ENCODE measurements at regions not wholly inside any gene's neighbourhood (a gene's known extent, or its start where the extent isn't known, plus 50 kb on each side); places are given as distances from the start of the nearest gene placed in this dataset.
"Not testable (repeated sequence)": the region's sequence is repeated elsewhere in the genome, so short reads cannot be mapped to it uniquely, and the experiment has no call there.

DNA sequence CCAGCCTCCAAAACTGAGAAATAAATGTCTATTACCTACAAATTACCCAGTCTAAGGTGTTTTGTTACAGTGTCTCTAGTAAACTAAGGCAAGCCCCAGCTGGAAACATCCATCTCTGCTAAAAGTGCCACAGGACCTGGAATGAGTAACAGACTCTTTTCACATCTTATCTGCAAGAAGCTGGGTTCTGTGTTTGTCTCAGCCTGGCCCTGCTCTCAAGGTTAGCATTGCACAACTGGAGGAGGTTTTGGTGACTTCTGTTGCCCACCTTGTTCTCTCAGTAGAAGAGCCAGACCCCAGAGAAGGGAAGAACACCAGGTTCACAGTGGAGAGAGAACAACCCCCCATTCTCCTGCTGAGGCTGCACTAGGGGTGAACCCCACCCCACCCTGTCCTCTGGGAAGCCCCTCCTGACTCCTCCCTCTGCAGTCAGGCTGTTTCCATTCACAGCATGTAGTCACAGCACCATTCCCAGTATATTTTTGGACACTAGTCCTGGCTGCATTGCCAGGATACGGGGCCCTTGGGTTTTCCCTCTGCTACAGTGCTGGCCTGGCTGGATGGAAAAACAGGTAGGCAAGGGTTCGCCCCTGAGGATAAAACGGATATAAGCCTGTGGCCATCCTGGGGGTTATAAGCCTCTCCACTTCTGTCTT lies 280.0 kb downstream of the BCL2L11 start:
- not testable (repeated sequence) for DNase-seq (ENCODE audit: low read depth)

DNA sequence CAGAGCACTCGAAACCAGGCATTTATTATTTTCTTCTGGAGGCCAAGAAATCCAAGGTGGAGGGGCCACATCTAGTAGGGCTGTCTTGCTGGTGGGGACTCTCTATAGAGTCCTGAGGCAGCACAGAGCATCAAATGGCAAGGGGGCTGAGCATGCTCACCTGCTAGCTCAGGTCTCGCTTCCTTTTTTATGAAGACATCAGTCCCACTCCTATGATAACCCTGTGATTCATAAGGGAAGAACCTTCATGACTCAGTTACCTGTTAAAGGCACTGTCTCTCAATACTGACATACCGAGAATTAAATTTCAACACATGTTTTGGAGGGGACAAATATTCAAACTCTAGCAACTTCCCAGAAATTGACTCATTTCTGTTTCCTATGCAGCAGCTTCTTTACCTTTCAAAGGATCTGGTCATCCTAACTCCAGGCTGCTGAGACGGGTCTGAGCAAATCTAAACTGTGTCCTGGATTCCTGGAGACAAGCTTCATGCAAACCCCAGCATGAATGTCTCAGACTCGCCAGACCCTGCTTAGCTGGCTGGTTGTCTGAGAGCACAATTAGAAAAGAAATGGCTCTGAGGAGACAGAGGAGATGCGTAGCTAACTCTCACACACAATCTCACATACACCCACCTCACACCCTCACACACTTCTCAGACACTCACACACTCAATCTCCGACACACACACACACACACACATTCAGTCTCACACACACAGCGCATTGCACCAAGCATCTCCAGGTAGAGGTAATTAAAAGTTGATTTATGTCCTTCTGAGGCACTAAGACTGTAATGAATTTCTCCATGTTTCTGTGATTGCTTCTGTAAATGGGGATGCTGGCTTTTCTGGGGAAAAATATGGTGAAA lies 280.8 kb downstream of the BCL2L11 start:
- DNase-seq (ENCODE audit: low read depth) = not testable (repeated sequence)

DNA sequence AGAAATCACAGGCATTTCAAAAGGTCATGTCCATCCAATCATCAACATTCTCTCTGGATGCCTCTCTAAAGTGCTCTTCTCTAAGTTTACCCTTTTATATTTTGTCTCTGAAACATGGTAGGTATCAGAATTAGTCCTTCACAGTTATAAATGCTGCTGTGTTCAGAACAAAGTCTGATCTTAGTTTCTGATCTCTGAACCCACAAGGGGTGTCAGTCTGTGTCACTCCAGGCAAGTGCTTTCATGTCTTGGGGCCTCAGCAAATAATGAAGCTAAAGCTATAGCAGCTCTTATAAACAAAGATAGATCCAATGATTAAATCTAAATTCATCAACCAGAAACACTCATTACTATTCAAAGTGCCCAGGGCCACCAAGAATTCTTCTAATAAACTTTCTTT lies 281.7 kb downstream of the BCL2L11 start:
- not testable (repeated sequence) for DNase-seq (ENCODE audit: low read depth)

DNA sequence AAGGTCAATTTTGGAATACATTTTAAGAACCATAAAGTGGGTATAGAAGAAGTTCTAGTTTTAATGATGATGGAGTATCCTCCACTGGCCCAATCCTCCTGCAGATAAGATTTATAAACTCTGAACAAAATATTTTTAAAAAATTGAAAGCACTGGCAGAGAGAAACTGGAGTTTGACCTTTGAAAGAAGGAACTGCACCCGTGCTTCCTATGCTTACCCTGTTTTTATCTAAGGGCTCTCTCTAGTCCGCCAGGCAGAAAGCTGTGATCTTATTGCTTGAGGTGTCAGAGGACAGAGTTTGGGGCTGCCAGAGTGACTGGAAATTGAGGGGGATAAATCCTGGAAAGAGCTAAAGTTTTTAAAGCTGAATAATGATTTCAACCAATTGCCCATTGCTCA lies 282.6 kb downstream of the BCL2L11 start:
- DNase-seq (ENCODE audit: low read depth) = not testable (repeated sequence)

DNA sequence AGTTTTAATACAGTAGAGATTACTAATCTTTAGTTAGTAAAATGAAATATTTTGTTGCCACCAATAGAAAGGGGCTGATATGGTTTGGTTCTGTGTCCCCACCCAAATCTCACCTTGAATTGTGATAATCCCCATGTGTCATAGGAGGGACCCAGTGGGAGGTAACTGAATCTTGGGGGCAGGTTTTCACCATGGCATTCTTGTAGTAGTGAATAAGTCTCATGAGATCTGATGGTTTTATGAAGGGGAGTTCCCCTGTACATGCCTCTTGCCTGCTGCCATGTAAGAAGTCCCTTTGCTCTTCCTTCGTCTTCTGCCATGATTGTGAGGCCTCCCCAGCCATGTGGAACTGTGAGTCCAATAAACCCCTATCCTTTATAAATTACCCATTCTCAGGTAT lies 285.9 kb downstream of the BCL2L11 start:
- not testable (repeated sequence) for DNase-seq (ENCODE audit: low read depth)

DNA sequence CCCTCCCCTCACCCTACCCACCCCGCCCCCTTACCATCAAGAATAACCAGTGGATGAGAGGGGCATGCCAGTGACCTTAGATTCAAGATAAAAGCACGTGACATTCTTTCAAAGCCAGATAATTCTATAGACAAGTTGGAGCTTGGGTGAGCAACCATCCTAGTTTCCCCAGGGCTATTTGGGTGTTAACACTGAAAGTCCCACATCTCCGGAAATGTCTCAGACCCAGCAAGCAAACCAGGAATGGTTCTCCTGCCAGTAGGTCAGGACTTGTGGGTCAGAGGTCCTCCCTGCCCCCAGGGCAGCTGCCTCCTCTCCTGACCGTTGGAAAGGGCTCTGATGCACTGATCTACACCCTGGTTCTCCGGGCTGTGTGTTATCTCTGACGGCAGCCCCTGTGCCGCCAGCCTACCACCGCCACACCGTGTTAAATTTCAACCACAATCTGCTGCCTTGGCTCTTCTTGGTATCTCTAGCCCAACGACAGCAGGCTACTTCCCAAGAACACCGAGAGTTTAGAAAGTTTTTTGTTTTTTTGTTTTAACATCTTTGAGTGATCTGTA lies 287.0 kb downstream of the BCL2L11 start:
- not testable (repeated sequence) for DNase-seq (ENCODE audit: low read depth)

DNA sequence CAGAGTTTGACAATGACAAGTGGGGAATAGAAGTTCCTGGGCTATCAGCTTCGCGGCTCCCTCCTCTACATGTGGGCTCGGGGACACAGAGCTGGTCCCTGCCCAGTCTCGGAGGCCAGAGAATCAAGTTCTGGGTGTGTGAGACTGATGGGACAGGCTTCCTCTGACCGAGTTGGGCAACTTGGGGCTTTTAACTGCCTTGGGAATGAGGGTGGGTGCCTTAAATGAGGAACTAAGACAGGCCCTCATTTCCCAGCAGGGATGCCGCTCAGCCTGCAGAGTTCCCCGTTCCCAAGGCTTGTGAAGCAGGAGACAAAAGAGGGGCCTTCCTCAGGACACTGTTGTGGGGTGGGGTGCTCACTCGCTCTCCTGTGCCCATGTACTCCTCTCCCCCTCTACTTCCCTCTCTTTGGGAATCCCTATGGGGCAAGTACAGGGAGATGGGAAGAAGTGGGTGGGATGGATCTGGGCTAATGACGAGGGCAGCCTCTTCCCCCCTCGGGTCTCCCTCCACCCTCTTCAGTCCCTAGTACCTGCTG lies 290.2 kb downstream of the BCL2L11 start:
- DNase-seq (ENCODE audit: low read depth) = not testable (repeated sequence)

DNA sequence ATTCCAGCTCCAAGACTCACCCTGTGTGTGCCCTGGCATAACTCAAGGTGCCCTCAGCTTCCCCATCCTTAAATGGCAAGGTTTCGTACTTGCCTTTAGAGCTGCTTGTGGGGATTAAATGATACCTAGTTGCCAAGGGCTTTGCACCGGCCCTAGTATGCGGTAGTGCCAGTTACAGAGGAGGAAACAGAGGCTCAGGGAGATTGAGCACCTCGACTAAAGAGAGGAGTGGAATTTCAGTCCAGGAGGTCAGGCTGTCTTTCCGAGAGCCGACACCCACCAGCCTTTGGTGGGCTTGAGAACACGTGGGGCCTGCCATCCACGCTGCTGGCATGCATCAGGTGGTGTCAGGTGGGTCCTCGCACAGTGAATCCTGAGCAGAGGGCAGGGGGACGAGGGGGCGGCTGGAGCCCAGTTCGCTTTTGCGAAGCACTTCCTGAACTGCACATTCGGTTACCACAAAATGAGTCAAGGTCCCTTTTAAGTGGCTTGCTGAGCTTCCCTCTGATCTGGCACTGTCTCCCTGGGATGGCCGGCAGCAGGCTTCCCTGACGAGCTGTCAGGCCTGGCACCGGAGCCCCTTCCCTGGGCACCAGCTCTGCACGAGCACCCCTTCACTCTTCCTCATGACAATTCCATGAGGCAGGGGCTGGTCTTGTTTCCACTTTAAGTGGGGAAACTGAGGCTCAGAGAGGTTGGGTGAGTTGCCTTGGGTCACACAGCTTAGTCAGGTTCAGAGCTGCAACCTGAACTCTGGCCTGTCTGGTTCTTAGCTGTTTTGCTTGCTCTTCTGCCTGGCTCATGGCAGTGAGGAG lies 291.4 kb downstream of the BCL2L11 start:
- not testable (repeated sequence) for DNase-seq (ENCODE audit: low read depth)

DNA sequence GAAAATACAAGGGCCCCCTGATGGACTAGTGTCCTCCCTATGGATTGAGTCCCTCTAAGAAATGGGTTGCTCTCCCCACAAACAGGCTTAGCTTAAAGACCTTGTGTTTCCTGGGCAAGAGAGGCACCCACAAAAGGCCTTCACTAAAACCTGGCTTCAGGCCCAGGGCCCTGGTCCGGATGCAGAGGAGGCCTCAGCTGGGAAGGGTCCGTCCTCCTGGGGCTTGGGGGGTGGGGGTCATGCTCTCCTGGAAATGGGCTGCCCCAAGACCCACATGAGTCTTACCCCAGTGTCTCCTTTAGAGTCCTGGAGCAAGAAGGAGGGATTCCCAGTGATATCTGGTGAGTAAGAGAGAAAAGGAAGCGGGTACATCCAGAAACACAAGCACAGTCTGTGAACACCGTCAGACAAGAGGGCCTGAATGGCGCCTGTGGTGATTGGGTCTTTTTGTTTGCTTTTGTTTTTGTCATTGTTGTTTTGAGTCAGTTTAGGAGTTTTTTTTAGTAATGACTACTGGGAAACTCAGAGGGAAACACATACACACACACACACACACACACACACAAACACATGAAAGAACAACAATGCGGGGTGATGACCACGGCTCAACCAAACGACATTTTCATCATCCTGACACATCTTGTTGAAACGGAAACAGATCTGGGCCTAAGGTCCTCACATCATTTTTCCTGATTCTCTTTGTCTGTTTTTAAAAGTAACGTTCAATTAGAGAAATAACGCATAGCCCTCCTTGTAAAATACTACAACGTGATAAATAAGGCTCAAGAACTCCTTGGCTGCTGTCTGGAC lies 292.3 kb downstream of the BCL2L11 start:
- DNase-seq (ENCODE audit: low read depth) = not testable (repeated sequence)

DNA sequence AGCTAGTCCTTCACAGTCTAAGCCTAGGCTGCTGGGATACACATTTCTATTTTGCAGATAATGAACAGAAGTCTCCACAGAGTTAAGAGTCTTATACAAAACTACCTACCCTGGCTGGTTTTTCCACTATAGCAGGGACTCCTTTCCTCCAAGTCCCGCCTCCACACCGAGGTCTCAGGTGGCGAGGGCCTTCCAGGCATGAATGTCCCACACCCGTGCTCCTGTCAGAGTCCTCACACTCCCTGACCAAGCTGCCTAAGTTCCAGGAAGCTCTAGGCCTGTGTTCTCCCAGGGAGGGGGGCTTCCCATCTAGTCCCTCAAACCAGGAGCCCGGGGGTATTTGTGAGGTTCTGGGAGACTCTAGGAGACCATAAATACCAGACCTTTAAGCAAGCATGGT lies 293.2 kb downstream of the BCL2L11 start:
- DNase-seq (ENCODE audit: low read depth) = not testable (repeated sequence)

DNA sequence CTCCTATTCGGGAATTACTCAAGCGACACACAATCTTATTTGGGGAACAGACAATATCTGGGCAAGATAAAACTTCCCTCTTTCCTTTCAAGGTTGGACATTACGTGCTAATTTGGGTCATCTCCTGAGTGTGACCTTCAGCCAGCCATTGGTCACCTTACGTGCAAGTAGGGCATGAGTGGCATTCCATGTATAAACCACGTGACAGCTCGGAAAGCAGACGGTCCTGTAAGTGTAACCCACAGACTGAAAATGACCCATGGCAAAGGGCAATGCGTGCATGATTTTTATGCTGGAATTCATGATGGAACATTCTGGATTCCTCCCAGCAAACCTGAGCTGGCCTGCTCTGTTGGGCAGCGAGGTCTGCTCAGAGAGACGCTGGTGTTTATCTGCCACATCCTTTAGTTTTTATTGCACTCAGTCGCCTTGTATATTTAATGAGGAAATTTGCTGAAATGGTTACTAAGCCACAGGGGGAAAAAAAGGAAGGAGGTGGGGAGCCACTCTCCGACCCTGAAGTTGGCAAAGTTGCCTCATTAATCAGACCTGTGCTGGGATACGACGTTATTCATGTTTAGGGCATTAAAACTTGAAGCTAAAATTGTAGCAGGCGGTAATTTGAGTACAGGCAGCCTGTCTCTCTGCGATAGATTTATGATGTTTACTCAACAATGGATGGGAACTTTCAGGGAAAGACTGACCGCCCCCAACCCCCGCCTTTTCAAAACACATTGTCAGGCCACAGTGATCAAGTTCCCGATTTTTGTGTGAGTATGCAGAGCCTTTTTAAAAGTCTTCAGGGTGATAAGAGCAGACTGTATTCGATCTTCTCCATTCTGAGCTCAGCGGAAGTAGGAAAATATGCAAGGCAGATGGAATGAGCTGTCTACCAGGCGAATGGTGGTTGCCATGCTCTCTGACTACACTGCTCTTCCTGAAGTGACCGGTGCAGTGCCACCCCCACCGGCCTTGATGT lies 295.3 kb downstream of the BCL2L11 start:
- DNase-seq (ENCODE audit: low read depth) = not testable (repeated sequence)

DNA sequence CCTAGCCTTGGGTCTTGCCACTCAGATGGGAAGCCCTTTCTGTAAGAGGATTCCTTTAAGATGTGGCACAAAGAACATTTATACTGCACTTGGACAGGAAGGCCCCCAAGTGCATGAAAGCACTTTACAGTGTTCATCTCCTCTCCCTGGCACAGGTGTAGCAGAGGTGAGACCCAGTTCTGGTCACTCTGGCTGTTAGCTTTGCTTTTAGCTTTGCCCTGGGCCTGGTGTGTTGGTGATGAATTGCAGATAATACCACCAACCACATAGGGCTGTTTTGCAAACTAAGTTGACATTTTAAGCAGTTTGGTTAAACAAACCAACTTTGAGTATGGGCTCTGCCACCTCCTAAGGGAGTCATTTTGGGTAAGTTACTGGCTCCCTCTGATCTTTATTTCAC lies 296.3 kb downstream of the BCL2L11 start:
- DNase-seq (ENCODE audit: low read depth) = not testable (repeated sequence)

DNA sequence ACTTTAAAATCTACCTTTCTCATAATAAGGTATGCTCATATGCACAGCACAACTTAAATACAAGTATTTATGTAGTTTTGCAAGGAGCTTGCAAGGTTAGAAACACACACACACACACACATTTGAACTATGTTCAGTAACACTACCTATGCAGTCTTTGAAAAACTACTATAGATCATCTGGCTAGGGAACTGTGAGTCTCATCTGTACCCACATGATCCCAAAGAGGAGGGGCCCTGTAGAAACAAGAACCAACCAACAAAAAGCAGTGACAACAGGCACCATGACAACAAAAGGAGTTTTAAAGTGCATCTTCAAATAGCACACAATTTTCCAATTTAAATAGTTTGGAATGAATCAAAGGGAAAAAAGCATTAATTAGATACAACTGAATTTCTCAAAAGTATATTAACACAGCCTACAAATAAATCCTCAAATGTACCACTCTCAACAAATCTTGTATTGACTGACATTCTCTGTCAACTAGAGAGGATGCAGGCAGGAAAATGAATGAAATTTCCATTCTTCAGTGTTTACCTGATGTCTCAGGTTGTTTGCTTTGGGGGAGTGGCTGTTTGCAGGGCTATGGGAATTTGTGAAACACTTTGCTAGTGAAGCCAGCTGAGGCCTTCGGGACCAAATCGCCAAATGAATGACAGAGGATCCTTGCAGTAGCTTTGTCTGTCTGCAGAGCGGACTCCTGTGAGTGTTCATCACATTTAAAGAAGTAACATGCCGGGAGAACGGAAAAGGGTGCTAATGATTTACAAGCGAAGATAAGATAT lies 297.6 kb downstream of the BCL2L11 start:
- not testable (repeated sequence) for DNase-seq (ENCODE audit: low read depth)

DNA sequence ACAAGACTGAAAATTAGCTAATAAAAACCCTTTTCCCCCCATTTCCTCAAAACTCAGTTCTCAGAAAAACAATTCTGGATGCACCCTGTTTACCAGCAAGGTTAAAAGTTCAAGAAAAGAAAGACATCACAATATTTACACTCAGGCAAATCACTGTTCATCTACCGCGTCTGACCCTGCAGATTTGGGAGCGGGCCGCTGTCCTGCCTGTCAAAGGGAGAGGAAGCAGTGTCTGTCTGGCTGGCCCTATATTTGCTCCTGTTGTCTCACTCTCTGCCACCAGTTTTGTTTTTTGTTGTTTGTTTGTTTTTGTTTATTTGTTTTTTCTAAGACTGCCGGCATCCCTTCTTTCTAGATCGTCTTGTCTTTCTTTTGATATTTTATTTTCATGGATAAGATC lies 299.4 kb downstream of the BCL2L11 start:
- DNase-seq (ENCODE audit: low read depth) = not testable (repeated sequence)

DNA sequence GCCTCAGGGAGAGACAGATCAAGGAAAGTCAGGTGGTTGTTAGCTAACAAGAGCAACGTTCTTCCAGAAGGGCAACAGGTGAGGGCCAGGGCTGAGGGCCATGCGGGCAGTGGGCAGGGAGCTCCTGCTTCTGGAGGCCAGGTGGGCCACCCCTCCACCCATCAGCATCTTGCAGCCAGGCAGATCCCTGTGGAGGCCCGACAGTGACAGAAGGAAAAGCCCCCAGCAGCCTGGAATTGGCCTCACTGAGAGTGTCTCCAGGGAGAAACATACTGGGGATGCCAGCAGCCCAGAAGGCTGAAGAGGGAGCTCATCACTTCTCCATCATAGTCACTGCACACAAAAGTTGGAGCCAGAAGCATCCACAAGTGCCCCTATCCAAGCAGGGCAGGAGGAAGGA lies 300.1 kb downstream of the BCL2L11 start:
- DNase-seq (ENCODE audit: low read depth) = not testable (repeated sequence)

DNA sequence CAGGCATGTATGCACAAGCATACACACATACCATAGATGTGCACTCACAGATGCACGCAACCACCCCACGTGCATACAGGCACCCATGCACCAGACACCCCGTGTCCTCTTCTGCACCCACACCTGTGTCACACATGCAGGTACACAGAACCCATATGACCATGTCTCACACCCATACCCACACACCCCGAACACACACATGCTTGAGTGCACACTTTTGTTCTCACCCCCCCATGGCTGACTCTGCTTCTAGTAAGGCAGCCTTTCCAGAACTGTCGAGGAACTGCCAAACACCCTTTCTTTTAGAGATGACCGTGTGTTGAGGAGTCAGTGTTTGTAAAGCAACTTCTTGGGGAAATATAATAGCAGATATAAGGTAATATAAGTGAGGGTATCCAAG lies 301.2 kb downstream of the BCL2L11 start:
- DNase-seq (ENCODE audit: low read depth) = not testable (repeated sequence)

DNA sequence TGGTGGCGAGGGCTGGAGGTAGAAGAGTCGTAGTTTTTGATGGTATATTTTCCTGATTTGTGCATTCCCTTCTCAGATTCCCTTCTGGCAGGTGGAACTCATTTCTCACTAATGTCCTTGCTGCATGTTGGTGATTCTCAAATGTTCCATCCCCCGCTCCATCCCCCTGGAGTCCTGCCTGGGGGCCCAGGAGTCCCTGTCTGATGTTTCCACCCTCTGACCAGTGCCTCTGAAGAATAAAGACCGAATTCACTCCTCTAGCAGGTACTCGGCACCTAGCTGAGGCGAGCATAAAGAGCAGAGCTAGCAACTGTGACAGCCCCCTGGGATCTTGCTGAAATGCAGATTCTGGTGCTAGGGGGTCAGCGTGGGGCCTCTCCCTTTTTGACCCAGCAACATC lies 301.8 kb downstream of the BCL2L11 start:
- not testable (repeated sequence) for DNase-seq (ENCODE audit: low read depth)

DNA sequence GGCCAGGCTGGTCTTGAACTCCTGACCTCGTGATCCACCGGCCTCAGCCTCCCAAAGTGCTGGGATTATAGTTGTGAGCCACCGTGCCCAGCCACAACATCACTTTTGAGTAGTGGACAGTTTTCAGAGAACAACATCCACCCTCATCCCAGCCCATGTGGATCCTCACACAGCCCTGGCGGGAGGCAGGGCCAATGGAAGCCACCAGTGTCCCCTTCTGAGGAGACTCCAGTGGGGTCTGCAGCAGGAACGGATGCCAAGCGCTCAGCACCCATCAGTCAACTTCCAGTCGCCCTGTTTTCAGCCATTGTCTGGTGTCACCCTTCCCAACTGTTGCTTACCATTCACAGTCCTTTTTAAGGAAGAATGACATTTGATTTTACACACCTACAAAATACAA lies 302.5 kb downstream of the BCL2L11 start:
- DNase-seq (ENCODE audit: low read depth) = not testable (repeated sequence)

DNA sequence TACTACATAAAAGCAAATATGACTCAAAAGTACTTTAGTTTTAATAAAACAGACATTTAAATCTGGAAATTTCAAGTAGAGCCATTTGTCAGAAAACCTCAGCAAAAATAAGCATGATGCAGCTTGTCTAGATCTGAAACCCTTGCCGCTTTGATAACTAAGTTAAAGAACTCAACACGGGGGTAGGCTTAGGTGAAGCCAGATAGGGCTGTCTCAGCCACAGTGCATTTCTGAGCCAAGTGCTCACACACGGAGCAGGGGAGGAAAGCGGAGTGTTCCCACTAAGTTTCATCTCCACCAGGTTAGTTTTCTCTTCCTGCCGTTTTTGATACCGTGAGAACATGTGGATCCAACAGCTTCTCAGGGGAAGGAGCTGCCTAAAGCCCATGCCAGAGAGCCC lies 303.5 kb downstream of the BCL2L11 start:
- DNase-seq (ENCODE audit: low read depth) = not testable (repeated sequence)

All from T follicular helper cell (primary cell).